Activated CD4-positive, alpha-beta T cell treated with anti-CD3 and anti-CD28 coated beads, Interleukin-10, Interleukin-2, amounts not matched to agents 100 ng/mL and 50 ng/mL, durations not matched to agents 16 hours and 8 hours (primary cell): ENCODE measurements at regions not wholly inside any gene's neighbourhood (a gene's known extent, or its start where the extent isn't known, plus 50 kb on each side); places are given as distances from the start of the nearest gene placed in this dataset.

Experiments
- DNase-seq: peaks from one replicate; pipeline ENCODE4 v3.0.0-alpha.2; 2020

DNA sequence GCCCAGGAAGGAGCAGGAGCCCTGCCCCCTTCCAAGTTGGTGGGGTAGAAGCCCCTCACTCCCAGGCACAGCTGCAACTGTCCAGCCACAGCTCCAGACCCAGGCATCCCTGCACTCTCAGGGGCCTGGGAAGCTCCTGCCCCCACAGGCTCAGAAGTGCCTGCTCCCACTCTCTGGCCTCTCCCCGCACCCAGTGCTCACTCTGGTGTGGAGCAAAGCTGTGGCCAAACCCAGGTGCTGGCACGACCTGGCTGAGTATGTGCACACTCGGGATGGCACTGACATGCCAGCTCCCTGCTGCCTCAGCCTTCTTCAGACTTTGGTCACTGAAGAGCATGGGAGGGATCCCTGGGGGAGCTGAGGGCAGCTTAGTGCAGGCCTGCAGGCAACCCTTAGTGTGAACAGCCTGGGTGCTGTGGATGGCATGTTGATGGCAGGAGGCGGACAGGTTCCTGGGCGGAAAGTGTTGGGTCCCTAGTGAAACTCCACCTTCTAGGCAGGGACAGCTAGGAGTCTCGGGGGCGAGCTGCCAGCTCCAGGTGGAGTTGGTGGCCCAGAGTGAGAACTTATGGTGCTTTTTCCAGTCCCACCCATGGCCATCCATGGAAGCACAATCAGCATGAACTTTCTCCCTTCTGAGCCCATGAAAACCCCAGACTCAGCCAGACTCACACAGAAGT lies 489.2 kb upstream of the ROBO2 start:
- no peak for DNase-seq

DNA sequence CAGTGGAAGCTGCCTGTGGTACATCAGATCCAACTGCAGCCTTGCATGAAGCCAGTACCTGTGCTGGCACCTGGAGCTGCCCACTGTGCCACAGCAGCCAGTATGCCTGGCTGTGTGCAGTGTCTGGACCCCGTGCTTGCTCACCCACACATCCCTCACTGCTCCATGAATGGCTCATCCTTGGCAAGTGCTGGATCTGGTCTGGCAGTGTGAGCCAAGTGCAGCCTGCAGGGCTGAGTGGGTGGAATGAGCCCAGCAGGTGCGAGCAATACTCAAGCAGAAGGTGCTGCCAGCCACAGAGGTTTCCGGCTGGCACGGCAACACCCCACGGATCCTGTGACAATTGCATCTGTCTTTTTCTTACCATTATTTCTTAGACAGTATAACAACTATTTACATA lies 488.2 kb upstream of the ROBO2 start:
- no peak for DNase-seq

DNA sequence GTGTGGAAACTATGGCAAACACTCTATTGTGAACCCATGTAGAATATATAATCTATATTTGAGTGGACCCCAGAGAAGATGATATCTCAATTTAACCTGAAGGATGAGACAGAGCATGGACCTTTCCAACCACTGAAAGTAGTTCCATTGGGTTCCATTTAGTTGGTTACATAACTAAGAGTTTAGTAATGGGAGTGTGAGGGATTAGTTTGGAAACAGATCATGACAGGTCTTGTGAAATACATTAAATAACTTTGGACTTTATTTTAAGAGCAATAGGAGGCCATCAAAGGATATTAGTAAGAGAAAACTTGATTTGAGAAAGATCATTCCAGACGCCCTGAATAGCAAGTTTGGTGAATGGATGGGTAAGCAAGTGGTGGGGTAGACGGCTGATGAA lies 487.2 kb upstream of the ROBO2 start:
- DNase-seq = no peak

DNA sequence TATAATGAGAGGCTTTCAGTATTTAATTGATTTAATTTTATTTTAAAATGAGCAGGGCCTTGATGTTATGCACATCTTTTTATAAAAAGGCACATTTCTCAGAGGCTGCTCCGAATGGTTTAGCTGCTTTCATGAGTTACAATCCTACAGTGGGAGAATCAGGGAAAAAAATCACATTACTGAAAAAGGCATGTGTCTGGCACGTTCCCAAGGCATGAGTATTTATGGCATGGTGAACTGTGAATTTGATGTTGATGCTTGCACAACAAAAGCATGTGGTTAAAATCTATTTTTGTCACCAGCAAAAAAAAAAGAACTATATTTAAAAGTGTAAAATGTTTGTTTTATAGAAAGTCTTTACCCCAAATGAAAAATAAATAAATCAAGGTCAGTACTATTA lies 485.2 kb upstream of the ROBO2 start:
- DNase-seq = no peak

DNA sequence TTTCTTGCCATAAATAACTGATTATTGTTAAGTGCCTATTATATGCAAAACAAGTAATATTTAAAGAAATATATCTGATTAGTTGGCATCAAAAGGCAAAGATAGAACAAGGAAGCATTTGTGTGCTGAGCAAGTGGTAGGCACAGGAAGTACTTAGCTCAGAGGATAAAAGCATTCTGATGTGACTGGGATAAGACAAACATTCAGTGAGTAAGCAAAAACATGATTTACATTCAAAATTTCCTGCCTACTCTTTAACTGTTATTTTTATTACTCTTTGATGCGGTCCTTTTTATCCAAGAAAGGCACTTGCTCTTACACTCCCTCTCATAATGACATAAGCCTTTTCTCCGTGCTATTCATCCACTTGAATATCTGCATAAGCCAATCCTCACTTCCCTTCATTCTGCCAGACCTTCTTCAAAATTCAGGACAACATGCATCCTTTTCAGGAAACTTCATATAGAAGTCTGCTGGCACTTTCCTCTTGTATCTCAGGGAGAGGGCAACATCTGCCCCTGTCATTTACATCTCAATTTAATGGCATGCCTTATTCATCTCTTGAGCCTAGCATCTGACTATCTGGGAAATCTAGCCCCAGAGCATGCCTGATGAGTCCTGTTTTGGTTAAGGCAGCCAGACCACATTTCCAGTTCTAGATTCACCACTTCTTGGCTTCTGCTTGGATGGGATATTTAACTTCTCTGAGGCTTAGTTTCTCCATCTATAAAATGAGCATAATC lies 478.2 kb upstream of the ROBO2 start:
- DNase-seq = no peak

DNA sequence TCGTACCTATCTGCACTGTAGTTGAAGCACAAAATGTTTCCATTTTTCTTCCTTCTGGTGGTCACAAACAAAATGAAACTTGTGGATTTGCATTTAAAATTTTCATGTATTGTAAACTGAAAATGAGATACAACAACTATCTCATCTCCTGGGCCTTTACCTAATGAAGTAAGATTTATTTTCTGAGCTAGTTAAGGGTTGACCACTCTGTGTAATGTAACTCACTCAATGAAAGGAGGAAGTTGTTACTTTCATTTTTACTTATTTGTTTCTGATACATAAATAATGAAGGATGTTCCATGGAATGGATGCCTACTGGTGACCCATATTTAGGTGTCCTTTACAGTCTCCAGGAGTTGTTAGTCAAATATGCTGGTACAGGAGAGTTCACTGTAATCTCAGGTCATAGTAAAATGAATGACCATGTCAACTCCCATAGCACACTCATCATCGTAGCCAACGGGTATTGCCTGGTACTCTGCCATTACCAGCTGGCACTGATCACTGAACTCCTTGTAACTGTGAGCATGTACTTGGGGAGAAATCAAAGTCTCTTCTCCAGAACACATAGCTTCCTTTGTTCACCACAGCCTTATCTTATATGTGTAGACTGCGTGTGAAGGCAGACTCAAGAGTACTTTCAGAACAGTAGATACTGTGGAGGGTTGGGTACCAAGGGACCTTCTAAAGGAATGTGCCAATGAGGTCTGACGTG lies 474.2 kb upstream of the ROBO2 start:
- no peak for DNase-seq

DNA sequence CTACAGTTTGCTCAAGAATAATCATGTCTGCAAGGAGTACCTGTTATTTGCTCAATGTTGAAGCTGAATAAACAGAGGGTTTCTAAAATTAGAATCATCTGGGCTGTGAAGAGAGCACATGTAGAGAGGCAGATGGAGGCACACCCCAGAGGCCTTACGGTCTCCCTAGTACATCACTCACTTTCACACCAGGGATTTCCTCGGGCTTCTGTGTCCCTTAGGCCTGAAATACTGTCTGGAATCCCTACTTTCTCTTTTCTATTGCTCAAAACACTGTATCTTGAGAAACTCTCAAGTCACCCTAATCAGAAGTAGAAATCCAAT lies 473.7 kb upstream of the ROBO2 start:
- DNase-seq = no peak

DNA sequence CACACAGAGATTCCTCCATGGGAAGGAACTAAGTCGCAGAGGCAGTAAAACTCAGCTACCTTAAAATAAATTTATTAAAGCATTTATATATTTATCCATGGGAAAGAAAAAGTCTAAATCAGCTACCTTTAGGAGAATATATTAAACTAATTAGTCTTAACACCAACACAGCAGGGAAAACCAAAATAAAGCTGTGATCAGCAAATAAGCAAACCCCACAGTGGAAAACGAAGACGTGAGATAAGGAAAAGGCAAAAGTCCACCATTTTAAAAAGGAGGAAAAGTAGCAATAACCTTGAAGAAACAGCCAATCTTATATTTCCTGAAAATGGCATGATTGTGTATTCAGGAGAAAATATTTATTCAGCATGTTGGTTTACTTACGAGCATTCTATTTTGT lies 473.0 kb upstream of the ROBO2 start:
- DNase-seq = no peak

DNA sequence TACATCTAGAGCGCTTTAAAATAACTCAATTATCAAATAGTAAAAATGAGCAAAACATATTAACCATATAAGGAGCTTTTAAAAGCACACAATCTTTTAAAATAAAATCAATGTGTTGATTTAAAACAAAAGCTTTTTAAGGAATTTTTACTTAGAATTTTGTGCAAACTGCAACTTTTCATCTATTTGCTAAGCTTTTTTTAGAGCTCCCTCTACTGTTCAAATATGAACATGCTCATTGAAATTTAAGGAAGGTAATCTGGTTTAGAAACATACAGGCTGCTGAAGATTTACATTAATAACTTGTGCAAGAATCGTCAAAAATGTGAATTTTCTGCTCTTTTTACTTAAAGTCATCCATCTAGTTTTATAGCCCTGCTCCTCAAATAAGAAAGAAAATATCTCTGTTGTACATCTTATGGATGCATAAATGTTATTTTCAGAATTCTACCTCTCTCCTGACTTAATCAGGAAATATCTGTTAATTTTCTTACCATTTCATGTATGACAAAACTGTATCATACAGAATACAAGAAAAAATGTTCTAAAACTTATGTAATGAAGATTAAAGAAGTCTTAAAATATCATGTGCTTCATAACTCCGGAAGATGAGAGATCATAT lies 469.4 kb upstream of the ROBO2 start:
- DNase-seq = peak; percentile 2

DNA sequence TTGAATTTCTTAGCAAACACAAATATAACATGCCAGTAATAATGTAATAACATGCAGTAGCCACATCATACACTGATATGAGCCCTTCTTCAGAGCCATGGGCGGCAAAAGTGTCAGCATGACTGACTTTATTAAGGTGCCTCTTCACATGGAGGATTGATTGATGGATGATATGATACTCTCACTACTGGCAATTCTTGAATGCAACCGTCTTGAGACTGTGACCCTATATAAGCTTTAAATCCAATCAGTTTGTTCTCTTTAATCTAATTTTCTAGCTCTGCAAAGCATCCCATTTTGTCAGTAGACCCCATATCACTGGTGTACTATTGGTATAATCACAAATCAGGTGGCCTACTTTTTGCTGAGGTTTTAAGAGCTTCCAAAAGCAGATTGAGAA lies 463.7 kb upstream of the ROBO2 start:
- no peak for DNase-seq

DNA sequence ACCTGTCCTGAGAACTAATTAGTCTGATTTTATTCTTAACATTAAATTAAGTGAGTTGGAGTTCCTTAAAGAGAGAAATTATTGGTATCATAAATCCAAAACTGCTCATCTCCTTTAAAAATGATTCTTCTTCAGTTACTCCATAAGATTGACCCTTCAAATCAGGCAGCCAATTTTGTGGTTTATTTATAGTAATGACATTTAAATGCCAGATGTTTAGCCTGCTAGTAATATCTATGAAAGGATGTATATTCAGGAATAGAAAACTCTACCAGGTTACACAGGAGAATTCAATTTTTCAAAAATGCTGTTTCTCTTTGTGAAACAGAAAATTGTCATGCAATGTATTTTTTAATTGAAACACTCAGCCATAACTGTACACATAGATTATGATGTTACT lies 457.8 kb upstream of the ROBO2 start:
- DNase-seq = no peak

DNA sequence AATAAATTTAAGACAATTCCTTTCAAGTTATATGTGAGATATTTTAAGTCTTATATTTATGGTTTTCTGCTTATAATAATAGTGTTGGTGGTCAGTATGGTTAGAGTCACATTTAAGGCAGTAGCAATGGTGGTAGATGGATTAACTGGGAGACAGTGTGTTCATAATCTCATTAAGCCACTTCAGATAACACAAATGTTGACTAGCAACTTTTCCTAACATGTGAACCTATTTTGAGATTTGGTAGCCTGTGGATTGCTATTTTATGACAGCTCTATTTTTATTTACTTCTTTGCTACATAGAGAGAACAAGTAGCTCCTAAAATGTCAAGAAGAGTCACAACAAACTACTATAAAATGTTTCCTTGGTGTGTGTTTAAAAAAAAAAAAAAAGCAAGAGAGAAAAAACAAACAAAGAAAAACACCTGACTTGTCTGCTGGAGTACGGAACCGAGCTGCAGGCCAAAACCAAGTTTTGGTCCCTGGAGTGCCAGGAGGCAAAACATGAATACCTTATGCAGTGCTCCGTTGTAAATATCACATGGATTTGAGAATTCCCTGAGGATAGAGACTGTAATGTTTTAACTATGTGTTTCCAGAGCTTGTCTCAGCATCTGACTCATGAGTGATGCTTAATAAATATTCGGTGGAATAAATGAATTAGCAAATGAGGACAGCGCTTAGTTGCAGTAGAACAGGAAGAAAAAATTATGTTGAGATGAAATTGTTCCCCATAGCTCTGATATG lies 457.1 kb upstream of the ROBO2 start:
- DNase-seq = no peak

DNA sequence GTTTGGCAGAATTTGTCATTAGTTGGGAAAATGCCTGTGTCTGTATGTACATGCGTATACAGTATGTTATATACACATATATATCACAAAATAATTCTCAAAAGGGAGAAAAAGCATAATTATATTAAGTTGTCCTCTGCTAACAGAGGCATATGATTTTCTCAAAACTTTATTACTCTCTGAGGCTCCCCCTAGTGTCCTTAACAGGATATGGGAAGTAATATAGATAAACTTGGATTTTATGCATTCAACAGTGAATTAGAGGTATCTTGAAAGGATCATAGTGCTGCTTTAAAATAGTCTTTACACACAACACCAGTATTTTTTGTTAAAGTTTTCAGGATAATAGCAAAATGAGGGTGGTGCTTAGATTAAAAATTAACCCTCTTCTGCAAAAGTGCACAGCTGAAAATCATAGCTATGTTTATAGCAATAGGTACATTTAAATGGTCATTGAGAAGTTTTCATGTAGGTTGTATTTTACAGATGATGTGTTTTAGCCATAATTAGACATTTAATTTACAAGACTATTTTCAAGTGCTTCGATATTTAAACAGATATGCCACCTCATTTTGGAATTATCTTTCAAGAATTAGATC lies 454.0 kb upstream of the ROBO2 start:
- peak; percentile 0 for DNase-seq

DNA sequence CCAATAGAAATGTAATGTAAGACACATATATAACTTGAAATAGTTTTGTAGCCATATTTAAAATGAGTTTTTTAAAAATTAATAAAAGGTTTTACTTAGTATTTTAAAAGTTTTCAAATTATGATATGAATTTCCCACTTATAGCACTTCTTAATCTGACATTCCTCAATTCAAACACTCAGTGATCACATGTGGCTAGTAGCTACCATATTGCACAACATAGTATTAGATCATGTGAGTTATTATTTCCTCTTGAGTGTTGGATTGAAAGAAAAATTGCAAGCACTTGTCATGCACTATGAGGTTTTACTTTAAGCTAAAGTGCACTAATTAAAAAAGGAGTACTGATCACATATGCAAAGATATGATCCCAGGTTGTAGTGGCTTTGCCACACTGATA lies 453.4 kb upstream of the ROBO2 start:
- DNase-seq = no peak

DNA sequence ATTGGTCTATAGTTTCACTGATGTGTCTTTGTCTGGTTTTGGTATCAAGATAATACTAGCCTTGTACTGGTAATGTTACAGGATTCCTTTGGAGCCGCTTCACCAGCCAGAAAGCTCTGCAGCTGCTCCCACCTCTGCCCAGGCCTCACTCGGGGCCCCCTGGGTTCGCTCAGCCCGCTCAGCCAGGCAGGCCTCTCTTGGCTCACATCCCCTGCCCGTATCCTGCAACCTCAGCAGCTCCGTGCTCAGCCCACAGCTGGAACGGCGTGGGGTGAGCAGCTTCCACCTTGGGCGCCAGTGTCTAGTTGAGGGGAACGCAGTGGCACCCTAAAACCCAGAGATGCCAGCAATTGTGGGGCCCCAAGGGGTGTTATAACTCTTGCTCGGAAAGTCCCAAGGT lies 429.7 kb upstream of the ROBO2 start:
- DNase-seq = no peak

DNA sequence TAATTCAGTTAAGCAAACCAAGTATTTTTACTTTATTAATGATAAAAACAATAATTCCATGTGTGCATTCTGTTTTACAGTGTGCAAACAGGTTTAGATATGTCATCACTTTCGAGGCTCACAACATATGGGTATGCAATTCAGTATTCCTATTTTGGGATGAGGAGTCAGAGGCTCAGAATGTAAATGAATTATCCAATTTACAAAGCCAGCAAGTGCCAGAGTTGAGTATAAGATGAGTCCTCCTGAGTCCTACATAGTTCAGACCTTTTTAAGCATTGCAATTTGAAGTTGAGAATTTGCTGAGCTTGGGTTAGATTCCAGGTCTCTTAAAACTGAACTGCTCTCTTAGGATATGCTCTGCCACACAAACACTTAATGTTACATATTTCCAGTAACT lies 424.2 kb upstream of the ROBO2 start:
- DNase-seq = no peak

DNA sequence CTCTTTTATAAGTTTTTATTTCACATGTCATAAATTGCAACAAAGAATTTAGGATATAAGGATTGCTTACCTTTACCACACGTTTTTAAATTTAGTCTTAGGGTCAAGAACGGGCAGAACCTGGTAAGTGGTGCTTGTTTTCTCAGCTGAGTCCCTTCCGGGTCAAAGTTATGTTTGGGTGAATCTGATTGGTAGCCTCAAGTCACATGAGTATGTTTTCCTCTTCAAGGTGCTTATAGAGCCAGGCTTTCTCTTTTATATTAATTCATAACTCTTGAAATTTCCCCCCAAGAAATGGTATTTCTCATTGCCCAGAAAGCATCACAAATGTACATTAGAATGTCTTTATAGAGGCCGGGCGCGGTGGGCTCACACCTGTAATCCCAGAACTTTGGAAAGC lies 415.7 kb upstream of the ROBO2 start:
- DNase-seq = no peak

DNA sequence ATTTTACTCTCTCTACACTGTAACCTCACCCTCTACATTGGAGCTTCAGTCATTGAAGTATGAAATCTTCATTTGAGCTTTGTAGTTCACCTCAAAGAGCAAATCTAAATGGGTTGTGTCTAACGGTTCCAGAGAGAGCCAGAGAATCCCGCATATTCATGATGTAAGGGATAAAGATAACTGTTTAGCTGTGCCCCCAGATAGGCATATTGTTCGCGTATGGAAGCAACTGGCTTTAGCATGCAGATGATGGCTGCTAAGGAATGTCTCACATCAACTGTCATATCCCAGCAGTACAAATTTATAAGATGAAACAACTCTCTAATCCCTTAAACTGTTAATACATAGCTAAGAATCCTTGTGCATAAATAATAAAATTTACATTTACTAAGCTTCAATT lies 412.7 kb upstream of the ROBO2 start:
- DNase-seq = no peak

DNA sequence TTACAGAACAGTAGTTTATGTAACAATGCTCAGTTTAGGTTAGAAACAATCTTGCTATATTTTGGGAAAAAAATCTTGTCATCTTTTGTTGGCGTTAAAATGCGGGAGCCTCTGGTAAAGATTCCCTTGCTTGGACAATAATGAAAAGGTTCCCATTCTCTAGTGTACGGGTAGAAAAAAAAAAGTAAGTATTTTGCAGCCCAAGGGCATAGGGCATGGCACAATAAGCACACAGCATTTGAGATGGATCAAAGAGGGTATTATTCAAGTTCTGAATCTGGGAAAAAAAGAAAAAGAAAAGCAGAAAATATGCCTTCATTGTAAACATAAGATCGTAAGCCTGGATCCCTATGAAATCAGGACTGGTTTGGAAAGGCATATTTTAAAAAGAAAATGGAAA lies 408.6 kb upstream of the ROBO2 start:
- no peak for DNase-seq

DNA sequence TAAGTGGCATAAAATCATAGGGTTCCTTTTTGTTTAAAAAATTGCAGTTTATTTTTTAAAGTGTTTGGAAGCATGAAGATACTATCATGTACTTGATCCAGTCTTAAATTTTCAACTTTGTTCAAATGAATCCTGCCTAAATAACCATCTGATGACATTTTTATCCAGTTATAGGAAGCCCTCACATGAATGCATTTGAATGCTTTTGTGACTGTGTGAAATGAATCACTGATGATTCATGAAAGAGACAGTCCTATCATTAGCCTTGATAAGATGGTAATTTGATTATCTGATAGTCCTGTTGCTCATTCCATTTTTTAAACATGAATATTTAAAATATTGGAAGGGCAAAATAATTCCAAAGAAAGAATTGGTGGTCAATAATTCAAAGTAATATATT lies 401.9 kb upstream of the ROBO2 start:
- no peak for DNase-seq

DNA sequence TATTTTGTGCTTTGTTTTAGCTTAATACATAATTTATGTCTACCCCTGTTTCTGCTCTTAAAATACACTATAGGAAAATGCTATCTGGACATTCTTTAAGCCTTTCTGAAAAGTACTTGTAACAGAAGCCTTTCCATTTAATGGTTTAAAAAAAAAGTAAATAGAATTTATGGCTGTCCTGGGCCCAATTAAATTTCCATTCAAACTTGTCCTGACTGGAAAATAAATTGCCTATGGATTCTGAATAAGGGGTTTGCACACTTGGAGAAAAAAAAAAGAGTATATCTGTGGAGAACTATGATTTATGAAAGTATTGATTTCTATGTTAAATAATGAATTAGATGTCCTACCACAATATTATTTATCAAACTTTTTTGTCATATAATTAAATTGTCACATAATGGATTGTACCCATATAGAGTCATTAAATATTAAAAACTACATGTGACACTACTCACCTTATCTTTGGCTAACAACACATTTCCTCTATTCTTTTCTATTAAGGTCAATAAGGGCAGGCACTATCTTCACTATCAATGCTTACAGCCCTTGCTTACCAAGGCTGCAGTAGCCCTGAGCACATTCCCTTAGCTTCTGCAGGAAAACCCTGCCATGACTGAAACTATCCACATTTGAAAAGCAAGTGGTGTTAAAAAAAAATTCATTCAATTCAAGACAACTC lies 396.1 kb upstream of the ROBO2 start:
- no peak for DNase-seq

DNA sequence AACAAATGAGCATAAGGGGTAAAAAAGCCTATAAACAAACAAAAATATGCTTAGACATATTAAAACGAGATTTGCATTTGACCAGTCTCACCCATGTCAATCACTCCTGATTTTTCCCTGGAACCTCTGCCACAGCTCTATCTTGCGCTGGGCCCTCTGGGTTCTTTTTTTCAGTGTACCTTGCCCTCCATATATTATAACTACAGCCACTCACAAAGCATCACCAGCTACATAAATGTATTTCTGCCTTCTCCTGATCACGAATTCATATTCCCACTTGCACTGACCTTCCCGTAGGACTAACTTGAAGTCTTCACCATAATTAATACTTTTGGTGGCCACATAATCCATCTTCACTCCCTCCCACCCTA lies 395.6 kb upstream of the ROBO2 start:
- no peak for DNase-seq
